Breast epithelium (tissue), 4 donors: ENCODE measurements at regions not wholly inside any gene's neighbourhood (a gene's known extent, or its start where the extent isn't known, plus 50 kb on each side); places are given as distances from the start of the nearest gene placed in this dataset.
"Not testable (repeated sequence)": the region's sequence is repeated elsewhere in the genome, so short reads cannot be mapped to it uniquely, and the experiment has no call there.

Experiments
- DNase-seq, 2 donors: peaks; one replicate each; pipeline ENCODE4 v3.0.0-alpha.2; 2019; ENCODE audit warnings: low spot score in 2 of 2
- H3K27ac ChIP-seq, 2 donors: fragments of 200-600 bp; sonication (generic) in 1 of 2; one replicate each; pipeline ENCODE4 v1.5.1; 2016 to 2019; ENCODE audit warnings: mild to moderate bottlenecking in 1 of 2
- H3K27me3 ChIP-seq, 2 donors: fragments of 200-600 bp; sonication (generic) in 1 of 2; one replicate each; pipeline versions ENCODE4 v1.5.1 to v1.6.0; 2017 to 2019; ENCODE audit warnings: control low read depth in 1 of 2, mild to moderate bottlenecking in 1 of 2
- H3K36me3 ChIP-seq: fragments of 200-600 bp; one replicate; pipeline ENCODE4 v1.5.1; 2019
- H3K4me1 ChIP-seq, 2 donors: fragments of 200-600 bp; sonication (generic); one replicate each; pipeline ENCODE4 v1.5.1; 2016 to 2019; ENCODE audit warnings: control low read depth in 1 of 2
- H3K4me3 ChIP-seq, 3 donors: fragments of 200-600 bp; sonication (generic); 1 replicate in 2 of 3; 2 replicates in 1 of 3; pipeline ENCODE4 v1.5.1; 2016 to 2019; ENCODE audit warnings: mild to moderate bottlenecking in 3 of 3, moderate library complexity in 2 of 3
- H3K9me3 ChIP-seq, 2 donors: fragments of 200-600 bp; sonication (generic) in 1 of 2; one replicate each; pipeline ENCODE4 v1.5.1; 2016 to 2019; ENCODE audit warnings: control low read depth in 1 of 2
- POLR2A ChIP-seq: fragments of 450-650 bp; IDR thresholded peaks from one replicate; pipeline ENCODE4 v1.6.1; 2016; ENCODE audit warnings: antibody characterized with exemption, mild to moderate bottlenecking, moderate library complexity
- POLR2AphosphoS5 ChIP-seq, 3 donors: sonication (generic); formaldehyde crosslinking; IDR thresholded peaks; one replicate each; pipeline ENCODE4 v1.6.1; 2017; ENCODE audit warnings: antibody characterized with exemption in 3 of 3
- intact Hi-C: fragments of 100-400 bp; cut with DNase I; formaldehyde crosslinking; loops from one replicate; pipeline ENCODE4 v1.15.1; 2023; ENCODE audit warnings: low total_unique reads
- TF ChIP-seq, protein P1 (sequence below), 3 donors: fragments of 450-650 bp; IDR thresholded peaks; one replicate each; pipeline ENCODE4 v1.5.1; 2016 to 2017; ENCODE audit warnings: antibody characterized with exemption in 3 of 3, mild to moderate bottlenecking in 3 of 3, moderate library complexity in 3 of 3

DNA sequence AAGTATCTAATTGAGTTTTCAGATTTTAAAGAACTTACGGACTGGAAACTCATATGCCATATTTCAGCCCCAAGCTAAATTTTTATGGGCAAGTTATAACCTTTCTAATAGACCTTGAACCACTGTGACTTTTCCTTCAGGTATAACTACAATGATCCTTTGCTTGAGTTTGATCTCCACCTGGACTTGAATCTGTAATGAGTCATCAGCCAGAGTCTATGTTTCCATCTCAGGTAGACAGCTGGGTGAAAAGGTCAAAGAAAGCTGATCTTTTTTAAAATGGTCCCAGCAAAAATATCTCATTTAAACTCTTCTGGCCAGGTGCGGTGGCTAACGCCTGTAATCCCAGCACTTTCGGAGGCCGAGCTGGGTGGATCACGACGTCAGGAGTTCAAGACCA, 88.4 kb upstream of the SGK1 start:
- Histone ChIP-seq H3K27me3 (no peaks in the 10 kb centered on the region), H3K4me1 (no peaks in the 10 kb centered on the region), H3K27ac (no peak overlapping the region), H3K36me3 (no peaks in the 10 kb centered on the region), H3K4me3 (no peak overlapping the region), H3K9me3 (no peaks in the 10 kb centered on the region)
- no peak for DNase-seq
- intact Hi-C loops = no loop called here
- TF ChIP-seq POLR2AphosphoS5 (IDR thresholded peaks at IDR 0.05) (no peak), POLR2A (no peak)
- TF ChIP-seq, protein P1, sequence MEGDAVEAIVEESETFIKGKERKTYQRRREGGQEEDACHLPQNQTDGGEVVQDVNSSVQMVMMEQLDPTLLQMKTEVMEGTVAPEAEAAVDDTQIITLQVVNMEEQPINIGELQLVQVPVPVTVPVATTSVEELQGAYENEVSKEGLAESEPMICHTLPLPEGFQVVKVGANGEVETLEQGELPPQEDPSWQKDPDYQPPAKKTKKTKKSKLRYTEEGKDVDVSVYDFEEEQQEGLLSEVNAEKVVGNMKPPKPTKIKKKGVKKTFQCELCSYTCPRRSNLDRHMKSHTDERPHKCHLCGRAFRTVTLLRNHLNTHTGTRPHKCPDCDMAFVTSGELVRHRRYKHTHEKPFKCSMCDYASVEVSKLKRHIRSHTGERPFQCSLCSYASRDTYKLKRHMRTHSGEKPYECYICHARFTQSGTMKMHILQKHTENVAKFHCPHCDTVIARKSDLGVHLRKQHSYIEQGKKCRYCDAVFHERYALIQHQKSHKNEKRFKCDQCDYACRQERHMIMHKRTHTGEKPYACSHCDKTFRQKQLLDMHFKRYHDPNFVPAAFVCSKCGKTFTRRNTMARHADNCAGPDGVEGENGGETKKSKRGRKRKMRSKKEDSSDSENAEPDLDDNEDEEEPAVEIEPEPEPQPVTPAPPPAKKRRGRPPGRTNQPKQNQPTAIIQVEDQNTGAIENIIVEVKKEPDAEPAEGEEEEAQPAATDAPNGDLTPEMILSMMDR (IDR thresholded peaks at IDR 0.05) = no peak

DNA sequence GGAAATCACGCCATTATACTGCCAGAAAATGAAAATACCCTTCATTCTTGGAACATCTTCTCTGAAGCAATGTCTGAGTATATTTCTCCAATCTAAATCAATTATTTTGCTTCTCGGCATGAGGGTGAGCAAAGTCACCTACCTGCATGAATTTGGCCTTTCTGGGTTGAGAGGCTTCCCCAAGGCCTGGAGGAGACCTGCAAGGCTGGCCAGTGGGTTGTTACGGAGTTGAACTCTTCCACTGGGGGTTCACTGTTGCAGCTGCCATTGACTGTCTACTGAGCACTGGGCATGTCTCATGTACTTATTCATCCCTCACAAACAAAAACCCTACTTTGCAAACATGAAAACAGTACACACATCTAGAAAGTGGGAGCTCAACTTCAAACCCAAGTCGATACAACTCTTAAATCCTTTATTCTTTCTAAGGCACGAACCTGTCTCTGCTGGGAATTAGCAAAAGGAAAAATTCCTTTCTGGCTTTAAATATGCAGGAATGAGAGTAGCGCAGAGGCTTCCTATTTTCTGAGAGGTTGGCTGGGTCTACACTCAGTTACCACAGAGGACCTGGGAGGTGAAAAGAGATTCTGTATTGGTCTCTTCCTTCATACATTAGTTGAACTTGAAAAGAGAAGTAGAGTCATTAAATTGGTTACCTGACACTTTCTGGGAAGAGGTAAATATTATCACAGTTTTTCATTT, 87.6 kb upstream of the SGK1 start:
- intact Hi-C loops = no loop called here
- DNase-seq = no peak
- TF ChIP-seq POLR2A (no peak), POLR2AphosphoS5 (IDR thresholded peaks at IDR 0.05) (no peak)
- TF ChIP-seq, protein P1 (IDR thresholded peaks at IDR 0.05) = no peak
- H3K4me1 ChIP-seq = no peaks in the 10 kb centered on the region
- no peaks in the 10 kb centered on the region for H3K27me3 ChIP-seq
- no peaks in the 10 kb centered on the region for H3K9me3 ChIP-seq
- H3K27ac ChIP-seq = no peak overlapping the region
- no peaks in the 10 kb centered on the region for H3K36me3 ChIP-seq
- no peak overlapping the region for H3K4me3 ChIP-seq

DNA sequence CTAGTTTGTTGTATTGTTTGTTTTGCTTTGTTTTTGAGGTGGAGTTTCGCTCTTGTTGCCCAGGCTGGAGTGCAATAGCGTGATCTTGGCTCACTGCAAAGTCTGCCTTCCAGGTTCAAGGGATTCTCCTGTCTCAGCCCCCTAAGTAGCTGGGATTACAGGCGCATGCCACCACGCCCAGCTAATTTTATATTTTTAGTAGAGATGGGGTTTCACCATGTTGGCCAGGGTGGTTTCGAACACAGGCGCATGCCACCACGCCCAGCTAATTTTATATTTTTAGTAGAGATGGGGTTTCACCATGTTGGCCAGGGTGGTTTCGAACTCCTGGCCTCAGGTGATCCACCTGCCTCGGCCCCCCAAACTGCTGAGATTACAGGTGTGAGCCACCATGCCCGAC, 85.4 kb upstream of the SGK1 start:
- DNase-seq, intact Hi-C loops, H3K9me3 ChIP-seq, H3K4me1 ChIP-seq, H3K27ac ChIP-seq, H3K4me3 ChIP-seq, H3K36me3 ChIP-seq, H3K27me3 ChIP-seq: not testable (repeated sequence)

DNA sequence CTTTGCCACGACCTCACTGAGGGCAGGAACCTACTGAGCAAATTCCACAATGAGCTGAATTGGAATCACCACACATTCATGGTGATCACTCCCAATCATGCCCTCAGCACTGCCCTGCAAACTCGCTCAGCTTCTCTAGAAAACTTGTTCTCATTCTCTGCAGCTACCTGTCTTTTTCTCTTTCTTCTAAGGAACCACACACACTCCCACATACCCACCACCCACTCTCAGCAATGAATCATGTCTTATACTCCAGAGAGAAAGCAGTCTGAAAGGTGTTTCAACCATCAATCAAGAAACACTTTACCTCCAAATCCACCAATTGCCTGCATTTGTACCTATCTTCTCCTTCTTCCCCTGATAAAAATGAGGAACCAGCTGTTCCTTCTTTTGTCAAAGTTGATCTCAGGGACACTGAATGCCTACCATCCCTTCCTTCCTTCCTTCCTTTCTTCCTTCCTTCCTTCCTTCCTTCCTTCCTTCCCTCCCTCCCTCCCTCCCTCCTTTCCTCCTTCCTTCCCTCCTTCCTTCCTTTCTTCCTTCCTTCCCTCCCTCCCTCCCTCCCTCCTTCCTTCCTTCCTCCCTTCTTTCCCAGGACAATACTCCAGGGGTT, 84.6 kb upstream of the SGK1 start:
- intact Hi-C loops = no loop called here
- Histone ChIP-seq H3K4me3 (no peak overlapping the region), H3K4me1 (no peaks in the 10 kb centered on the region), H3K27me3 (no peaks in the 10 kb centered on the region), H3K9me3 (no peaks in the 10 kb centered on the region), H3K36me3 (no peaks in the 10 kb centered on the region), H3K27ac (no peak overlapping the region)
- TF ChIP-seq, protein P1 (IDR thresholded peaks at IDR 0.05) = no peak
- TF ChIP-seq POLR2A (no peak), POLR2AphosphoS5 (IDR thresholded peaks at IDR 0.05) (no peak)
- no peak for DNase-seq

DNA sequence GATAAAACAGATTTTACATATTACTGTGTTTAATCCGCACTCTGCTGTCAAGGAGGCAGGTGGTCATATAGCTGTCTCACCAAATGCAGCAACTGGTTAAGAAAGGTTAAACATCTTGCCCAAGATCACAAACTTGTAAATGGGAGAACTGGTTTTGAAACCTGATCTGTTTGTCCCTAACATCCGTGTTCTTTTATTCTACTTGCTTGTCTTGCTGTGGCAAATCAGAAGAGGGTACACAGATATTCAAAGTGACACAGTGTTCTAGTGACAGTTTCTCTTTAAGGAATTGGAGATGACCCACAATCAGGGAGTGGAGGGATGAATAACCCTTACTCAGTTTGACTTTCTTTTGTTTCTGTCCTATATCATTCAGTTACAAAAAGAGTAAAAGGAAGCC, 83.0 kb upstream of the SGK1 start:
- no peak for DNase-seq
- Histone ChIP-seq H3K9me3 (no peaks in the 10 kb centered on the region), H3K27me3 (no peaks in the 10 kb centered on the region), H3K27ac (no peak overlapping the region), H3K36me3 (no peaks in the 10 kb centered on the region), H3K4me1 (no peaks in the 10 kb centered on the region), H3K4me3 (no peak overlapping the region)
- TF ChIP-seq POLR2AphosphoS5 (IDR thresholded peaks at IDR 0.05) (no peak), POLR2A (no peak)
- TF ChIP-seq, protein P1 (IDR thresholded peaks at IDR 0.05) = no peak
- intact Hi-C loops = no loop called here
